K562 (cell line): ENCODE measurements at regions not wholly inside any gene's neighbourhood (a gene's known extent, or its start where the extent isn't known, plus 50 kb on each side); places are given as distances from the start of the nearest gene placed in this dataset.

Experiments used
- AFF4 ChIP-seq: sonication (generic); formaldehyde crosslinking; IDR thresholded peaks from 2 replicates; pipeline ENCODE4 v1.8.0; 2023; ENCODE audit warnings: mild to moderate bottlenecking, missing genetic modification reagents
- ATF4 ChIP-seq: fragments of 450-650 bp; formaldehyde crosslinking; IDR thresholded peaks from 2 replicates; pipeline ENCODE4 v1.4.0; 2022; ENCODE audit warnings: mild to moderate bottlenecking, moderate library complexity
- CEBPB ChIP-seq: fragments of 450-650 bp; IDR thresholded peaks from 2 replicates; pipeline ENCODE4 v1.6.1; 2016; ENCODE audit warnings: missing genetic modification characterization, missing compliant biosample characterization
- CREB3 ChIP-seq: fragments of 450-650 bp; conservative IDR thresholded peaks from 2 replicates; pipeline ENCODE4 v1.6.1; 2016; ENCODE audit warnings: missing genetic modification characterization, low read depth, mild to moderate bottlenecking, missing compliant biosample characterization, moderate library complexity
- CUX1 ChIP-seq: fragments of 200-800 bp; sonication (Bioruptor generic); IDR thresholded peaks from 2 replicates; pipeline ENCODE4 v1.6.1; 2016; ENCODE audit warnings: missing genetic modification characterization, missing compliant biosample characterization
- FOXA3 ChIP-seq, 2 experiments: fragments of 450-650 bp in 1 of 2; sonication (generic) in 1 of 2; formaldehyde crosslinking; IDR thresholded peaks in 1 of 2; conservative IDR thresholded peaks in 1 of 2; 2 replicates each; pipeline versions ENCODE4 v1.4.0 to v1.8.0; 2020 to 2022; ENCODE audit warnings: mild to moderate bottlenecking in 2 of 2, missing genetic modification reagents in 1 of 2
- RCOR1 ChIP-seq, 2 experiments: IDR thresholded peaks; 2 replicates each; pipeline ENCODE4 v1.6.1; 2012; ENCODE audit warnings: low read depth in 2 of 2, low read length in 2 of 2, borderline replicate concordance in 1 of 2, improper control_type of control experiment in 1 of 2
- SRSF9 ChIP-seq: fragments of 200-400 bp; formaldehyde crosslinking; IDR thresholded peaks from 2 replicates; pipeline ENCODE4 v1.6.1; 2017; ENCODE audit warnings: low read depth, low read length, borderline replicate concordance
- YY1 ChIP-seq, 3 experiments: IDR thresholded peaks; 2 replicates each; pipeline ENCODE4 v1.6.1; 2011; ENCODE audit warnings: low read length in 2 of 3, mild to moderate bottlenecking in 2 of 3, moderate library complexity in 2 of 3, borderline replicate concordance in 1 of 3, control low read depth in 1 of 3, low read depth in 1 of 3; ENCODE audit not compliant: insufficient read depth in 3 of 3, insufficient replicate concordance in 2 of 3, control insufficient read depth in 1 of 3, insufficient read length in 1 of 3; ENCODE audit errors: extremely low read depth in 1 of 3
- ZNF217 ChIP-seq: sonication (generic); formaldehyde crosslinking; IDR thresholded peaks from 2 replicates; pipeline ENCODE4 v1.8.0; 2022; ENCODE audit warnings: mild to moderate bottlenecking, missing genetic modification reagents
- ZNF24 ChIP-seq: fragments of 450-650 bp; IDR thresholded peaks from 2 replicates; pipeline ENCODE4 v1.6.1; 2016
- ZNF395 ChIP-seq: fragments of 200-800 bp; sonication (Bioruptor generic); IDR thresholded peaks from 2 replicates; pipeline ENCODE4 v1.6.1; 2017; ENCODE audit warnings: missing genetic modification characterization, missing compliant biosample characterization
- TF ChIP-seq, protein P1 (sequence below), 2 experiments: fragments of 450-650 bp; IDR thresholded peaks; 2 replicates each; pipeline ENCODE4 v1.6.1; 2016

DNA sequence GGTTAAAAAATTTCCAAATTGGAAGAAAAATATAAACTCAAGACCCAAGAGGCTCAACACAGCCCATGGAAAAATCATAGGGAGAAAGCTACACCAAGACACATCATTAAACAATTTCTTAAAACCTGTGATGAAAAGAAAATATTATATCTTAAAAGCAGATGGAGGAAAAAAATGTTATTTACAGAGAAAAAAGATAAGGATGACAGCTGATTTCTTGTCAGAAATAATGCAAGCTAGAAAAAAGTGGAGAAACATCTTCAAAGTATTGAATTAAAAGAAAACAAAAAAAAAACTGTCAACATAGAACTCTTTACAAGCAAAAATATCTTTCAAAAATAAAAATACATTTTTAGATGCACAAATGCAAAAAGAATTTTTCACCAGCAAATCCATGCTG is 930.5 kb downstream of the ADGRL2 start:
- TF ChIP-seq ATF4 (CRISPR knock-in tag) (no peak), ZNF217 (CRISPR knock-in tag) (no peak), CREB3 (tag) (no peak), ZNF24 (no peak), SRSF9 (no peak), FOXA3 (CRISPR knock-in tag; conservative IDR thresholded peaks at IDR 0.05 in 1 of 2, IDR thresholded peaks at IDR 0.05 in 1 of 2) (no peak), CUX1 (CRISPR knock-in tag) (no peak), YY1 (IDR thresholded peaks at IDR 0.05; ENCODE audit: borderline replicate concordance in 1 of 3, control insufficient read depth in 1 of 3, extremely low read depth in 1 of 3, insufficient read depth in 3 of 3, insufficient read length in 1 of 3, insufficient replicate concordance in 2 of 3, low read depth in 1 of 3, low read length in 2 of 3) (no peak), AFF4 (CRISPR knock-in tag) (no peak), RCOR1 (IDR thresholded peaks at IDR 0.05; ENCODE audit: borderline replicate concordance in 1 of 2, low read depth in 2 of 2, low read length in 2 of 2) (no peak), ZNF395 (CRISPR knock-in tag) (no peak), CEBPB (no peak)
- TF ChIP-seq, protein P1, sequence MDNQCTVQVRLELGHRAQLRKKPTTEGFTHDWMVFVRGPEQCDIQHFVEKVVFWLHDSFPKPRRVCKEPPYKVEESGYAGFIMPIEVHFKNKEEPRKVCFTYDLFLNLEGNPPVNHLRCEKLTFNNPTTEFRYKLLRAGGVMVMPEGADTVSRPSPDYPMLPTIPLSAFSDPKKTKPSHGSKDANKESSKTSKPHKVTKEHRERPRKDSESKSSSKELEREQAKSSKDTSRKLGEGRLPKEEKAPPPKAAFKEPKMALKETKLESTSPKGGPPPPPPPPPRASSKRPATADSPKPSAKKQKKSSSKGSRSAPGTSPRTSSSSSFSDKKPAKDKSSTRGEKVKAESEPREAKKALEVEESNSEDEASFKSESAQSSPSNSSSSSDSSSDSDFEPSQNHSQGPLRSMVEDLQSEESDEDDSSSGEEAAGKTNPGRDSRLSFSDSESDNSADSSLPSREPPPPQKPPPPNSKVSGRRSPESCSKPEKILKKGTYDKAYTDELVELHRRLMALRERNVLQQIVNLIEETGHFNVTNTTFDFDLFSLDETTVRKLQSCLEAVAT (IDR thresholded peaks at IDR 0.05): no peak
